HG03520 (cell line): ENCODE measurements at regions not wholly inside any gene's neighbourhood (a gene's known extent, or its start where the extent isn't known, plus 50 kb on each side); places are given as distances from the start of the nearest gene placed in this dataset.
"Not testable (repeated sequence)": the region's sequence is repeated elsewhere in the genome, so short reads cannot be mapped to it uniquely, and the experiment has no call there.

Experiments used
- ATAC-seq: cut with Tn5 transposase; IDR thresholded peaks from one replicate; pipeline ENCODE4 v1.9.1; 2021; ENCODE audit warnings: mild to moderate bottlenecking, moderate library complexity; ENCODE audit not compliant: unreplicated experiment

DNA sequence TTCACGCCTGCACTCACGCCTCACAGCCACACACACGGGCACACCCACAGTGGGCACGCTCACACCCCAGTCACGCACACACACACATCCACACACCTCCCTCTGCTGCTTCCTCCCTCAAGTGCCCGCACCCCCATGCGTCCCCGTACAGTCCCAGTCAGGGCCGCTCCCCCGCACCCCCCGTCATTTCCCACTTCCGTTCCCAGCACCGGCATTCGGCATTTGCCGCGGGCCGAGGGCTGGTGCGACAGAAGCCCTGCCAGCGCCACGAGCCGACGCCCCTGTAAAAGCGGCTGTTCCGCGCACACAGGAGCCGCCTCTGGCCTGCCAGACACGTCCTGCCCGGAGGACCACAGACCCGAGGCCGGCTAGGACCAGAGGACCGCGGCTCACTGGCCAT is 4428.0 kb upstream of the TPTE start:
- not testable (repeated sequence) for ATAC-seq

DNA sequence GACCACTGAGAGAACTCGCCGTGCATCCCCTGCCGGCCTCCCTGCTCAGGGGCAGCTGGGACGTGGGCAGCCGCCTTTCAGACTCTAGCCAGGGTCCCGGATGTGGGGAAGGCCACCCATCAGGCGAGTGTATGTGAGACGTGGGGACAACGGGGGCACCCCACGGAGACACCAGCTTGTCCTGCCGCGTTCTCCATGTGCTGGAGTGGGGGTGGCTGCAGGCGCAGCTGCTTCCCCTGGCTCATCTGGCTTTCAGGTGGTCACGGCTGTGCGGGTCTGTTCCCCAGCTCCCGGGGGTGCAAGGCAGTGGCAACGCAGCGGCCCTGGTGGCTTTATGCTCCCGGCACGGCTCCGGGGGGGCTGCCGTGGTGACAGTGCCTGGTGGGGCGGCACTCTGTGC is 4427.5 kb upstream of the TPTE start:
- ATAC-seq = not testable (repeated sequence)

DNA sequence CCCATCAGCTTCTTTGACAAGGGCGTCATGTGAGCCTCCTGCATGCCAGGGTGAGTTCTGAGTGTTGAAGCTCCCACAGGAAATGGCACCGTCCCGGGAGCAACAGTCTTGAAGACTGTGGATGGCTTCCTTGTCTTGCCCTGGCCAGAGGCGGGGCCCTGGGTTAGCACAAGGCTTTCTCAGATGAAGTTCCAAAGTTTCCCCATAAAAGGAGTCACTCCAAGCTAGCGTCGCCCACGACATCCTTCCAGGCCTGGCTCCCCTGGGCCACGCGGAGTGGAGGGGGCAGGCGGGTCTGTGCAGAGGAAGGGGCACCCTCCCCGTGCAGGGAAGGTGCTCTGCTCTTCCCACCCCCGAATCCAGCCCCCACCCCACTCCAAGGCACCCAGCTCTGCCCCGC is 4426.1 kb upstream of the TPTE start:
- ATAC-seq = not testable (repeated sequence)

DNA sequence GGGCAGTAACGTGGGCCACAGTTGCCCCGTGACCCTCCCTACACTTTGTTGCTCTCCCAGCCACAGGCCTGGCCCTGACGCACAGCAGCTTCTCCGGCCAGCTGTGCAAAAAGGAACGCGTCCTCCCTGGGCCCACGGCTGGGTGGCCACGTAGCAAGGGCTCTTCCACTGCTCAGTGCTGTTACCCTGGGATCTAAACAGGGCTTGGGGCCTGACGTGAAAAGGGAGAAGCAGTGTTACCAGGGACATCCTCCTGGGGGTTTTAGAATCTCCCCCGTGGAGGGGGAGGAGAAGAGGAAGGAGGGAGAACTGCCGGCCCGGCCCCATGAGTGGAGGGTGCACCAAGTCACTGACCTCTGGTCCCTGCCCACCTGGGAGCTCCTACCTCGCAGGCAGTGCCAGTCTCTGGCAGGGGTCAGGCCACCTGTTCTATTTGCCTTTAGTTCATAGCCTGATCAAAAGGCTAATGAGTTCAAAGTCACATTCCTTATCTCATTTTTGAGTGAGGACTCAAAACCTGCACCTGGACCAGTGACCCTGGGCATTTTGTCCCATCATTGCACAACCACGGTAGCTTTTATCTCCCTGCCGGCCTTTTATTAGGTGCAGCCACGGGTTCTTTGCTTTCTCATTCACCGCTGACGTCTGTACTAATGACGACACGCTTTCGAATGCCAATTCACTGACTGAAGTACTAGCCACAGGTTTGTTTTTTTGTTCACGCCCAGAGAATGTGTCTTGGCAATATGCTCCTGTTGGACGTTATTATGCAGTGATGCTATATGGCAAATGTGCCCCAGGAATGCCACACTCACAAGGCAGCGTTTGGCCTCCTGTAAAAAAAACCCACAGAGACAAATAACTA is 4424.6 kb upstream of the TPTE start:
- not testable (repeated sequence) for ATAC-seq

DNA sequence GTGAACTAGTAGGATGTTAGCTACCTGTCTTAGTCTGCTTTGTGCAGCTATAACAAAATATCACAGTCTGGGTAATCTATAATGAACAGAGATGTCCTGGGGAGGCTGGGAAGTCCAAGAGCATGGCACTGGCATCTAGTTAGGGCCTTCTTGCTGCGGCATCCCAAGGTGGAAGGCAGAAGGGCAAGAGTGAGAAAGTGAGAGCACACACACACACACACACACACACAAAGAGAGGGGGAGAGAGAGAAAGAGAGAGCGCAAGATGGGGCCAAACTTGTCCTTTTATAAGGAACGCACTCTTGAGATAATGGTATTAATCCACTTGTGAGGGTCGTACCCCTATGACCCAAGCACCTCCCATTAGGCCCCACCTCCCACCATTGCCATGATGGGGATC is 4423.6 kb upstream of the TPTE start:
- ATAC-seq = not testable (repeated sequence)

DNA sequence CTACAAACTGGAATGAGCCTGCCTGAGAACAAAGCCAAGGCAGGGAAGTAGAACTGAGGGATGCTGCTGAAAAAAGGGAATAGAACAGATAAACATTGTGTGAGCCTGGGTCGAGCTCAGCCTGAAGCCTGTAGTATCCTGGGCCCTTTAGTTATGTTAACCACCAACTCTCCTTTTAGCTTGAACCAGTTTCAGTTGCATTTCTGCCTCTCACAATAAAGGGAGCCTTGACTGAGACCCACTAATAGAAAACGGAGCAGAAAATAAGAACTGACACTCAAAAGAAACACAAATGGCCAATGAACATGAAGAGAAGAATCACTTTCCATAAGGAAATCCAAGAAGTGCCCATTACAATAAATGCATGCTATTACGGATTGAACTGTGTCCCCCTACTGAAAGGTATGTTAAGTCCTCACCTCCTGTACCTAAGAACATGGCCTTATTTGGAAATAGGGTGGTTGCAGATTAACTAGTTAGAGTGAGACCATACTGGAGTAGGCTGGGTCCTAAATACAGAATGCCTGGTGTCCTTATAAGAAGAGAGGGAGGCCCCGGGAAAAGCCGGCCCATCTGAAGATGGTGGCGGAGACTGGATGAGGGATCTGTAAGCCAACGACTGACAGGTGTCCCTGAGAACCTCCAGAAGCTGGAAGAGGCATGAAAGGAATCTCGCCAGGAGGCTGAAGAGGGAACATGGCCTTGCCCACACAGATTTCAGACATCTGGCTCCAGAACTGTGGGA is 4423.0 kb upstream of the TPTE start:
- ATAC-seq = not testable (repeated sequence)

DNA sequence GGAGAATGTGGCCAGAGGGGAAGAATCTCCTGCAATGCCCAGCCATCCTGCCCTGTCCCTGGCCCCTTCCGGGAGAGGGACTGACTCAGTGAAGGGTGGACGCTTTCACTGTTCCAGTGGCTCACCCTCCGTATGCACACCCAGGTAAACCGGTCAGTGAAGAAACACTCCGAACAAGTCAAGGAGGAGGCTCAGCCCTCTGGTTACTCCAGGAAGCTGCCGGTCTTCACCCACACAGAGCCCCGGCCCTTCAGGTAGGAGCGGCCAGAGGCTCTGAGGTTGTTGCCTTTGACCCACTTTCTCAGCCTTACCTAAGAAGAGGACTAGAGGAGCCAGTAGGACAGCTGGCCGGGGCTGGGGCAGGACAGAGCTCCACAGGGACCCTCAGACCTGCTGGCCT is 4419.8 kb upstream of the TPTE start:
- ATAC-seq = not testable (repeated sequence)

DNA sequence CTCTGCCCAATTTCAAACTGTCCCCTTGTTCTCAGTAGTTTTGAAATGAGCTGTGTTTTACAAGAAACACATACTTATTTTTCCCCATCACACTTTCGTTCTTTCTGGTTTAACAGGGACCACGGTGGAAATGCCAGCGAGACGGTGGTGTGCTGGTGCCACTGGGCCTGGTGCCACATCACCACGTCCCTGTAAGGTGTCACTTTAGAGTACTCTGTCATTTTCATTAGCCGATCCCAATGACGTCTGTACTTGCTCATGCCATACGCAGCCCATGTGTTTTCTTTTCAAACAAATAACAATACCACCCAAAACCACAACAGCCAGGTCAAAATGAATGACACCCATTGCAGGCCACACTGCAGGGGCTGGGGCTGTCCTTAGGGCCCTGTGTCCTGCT is 4416.8 kb upstream of the TPTE start:
- ATAC-seq = not testable (repeated sequence)

DNA sequence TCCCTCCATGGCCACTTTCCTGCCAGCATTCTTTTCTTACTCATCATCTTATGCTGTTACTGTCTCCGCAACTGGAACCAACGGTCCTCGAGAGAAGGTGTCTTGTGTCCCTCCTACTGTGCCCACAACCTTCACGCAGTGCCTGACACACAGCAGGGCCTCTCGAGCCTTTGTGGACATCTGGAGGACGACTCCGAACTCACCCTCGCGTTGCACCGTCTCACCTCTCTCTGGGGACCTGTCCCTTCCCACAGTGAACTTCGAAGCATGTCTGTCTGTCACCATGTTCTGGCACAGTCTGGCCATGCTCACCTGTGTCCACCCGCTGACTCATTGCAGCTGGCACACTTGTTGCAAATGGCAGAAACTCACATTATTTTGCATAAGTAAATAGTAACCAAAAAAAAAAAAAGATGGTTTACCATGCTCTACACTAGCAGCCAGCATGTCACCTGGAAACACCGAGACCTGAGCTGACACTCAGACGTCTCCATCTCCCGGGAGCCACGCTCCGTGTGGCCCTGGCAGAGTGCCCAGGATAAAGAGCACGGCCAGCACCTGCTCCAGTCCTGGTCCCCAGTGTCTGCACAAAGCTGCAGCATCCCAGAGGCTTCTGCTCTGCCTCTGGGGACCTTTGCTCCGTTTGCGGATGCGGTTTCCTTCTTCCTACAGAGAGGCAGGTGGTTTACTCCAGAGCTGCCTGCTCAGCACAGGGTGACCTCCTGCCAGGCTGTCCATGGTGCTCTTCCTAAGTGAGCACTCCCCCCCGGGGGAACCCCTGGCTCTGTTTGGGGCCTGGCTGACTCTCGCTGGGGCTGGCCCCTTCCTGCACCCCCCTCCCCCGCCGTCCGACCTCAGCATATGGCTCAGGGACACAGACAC is 4414.5 kb upstream of the TPTE start:
- ATAC-seq = not testable (repeated sequence)

DNA sequence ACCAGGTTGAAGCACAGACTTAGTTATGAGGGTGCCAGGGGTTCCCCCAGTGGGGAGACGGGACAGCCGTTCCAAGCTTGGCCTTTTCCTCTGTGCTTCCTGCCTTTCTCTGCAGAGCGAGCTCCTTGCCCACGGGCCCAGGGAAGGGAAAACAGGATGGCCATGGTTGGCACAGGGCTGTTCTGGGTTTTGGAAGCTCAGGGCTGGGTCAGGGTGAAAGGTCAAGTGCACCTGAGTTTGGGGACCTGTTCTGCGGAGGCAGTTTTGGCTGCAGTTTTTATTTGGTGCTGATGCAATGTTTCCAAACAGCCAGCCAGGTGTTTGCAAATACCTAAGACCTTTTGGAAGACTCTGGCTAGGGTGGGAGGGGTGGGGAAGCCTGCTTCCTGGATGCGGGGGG is 4412.5 kb upstream of the TPTE start:
- ATAC-seq = not testable (repeated sequence)

DNA sequence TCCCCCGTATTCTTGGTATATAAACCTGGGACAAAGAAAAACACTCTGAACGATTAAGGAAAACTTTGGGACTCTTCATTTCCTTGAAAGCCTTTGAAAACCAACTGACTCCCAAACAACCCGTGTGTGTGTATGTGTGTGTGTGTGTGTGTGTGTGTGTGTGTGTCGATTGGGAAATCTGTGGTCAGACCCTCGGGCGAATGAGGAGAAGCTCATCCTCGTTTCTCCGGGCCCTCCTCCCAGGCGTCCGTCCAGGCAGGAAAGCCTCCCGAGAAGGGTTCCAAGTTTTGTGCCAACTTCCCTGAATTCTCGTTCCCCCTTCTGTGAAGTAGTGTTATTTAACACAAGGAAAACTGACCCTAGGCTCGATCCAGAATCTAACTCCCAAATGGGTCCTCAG is 4411.6 kb upstream of the TPTE start:
- ATAC-seq = not testable (repeated sequence)

DNA sequence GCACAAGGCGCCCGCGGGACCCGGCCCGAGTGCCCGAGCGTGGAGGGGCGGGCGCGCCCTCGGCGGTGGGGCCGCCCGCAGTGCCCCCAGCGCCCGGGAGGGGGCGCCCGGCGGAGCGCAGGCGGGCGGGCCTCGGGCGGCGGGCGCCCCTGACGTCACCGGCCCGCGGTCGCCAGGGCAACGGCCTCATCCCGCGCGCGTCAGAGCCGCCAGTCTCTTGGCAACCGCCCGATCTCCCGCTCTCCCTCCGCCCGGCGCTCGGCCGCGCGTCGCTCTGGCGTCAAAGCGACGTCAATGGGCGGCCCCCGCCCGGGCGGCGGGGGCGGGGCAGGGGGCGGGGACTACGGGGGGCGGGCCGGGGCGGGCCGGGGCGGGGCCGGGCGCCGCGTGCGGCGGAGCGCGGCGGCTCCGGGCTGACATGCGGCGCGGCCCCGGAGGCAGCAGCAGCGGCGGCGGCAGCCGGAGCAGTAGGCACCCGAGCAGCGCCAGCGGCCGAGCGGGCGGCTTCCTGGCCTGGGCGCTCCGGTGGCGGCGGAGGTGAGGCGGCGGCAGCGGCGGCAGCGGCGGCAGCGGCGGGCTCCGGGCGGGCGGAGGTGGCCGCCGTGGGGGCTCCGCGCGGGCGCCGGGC is 4410.6 kb upstream of the TPTE start:
- peak; percentile 81 for ATAC-seq

DNA sequence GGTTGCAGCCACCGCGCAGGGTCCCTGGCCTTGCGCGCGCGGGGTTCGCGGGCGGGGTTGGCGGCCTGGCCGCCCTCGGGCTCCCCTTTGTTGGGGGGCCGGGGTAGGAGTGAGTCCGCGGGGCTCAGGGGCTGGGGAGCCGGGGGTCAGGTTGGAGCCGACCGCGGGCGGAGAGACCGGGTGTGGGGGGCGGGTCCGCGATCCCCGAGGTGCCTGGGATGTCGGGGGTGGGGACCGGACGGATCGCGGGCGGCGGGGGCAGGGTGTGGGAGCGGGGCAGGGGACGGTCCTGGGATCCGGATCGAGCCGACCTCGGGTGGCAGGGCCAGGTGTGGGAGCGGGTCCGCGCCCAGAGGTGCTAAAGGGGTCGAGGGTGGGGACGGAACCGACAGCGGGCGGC is 4410.0 kb upstream of the TPTE start:
- ATAC-seq = not testable (repeated sequence)

DNA sequence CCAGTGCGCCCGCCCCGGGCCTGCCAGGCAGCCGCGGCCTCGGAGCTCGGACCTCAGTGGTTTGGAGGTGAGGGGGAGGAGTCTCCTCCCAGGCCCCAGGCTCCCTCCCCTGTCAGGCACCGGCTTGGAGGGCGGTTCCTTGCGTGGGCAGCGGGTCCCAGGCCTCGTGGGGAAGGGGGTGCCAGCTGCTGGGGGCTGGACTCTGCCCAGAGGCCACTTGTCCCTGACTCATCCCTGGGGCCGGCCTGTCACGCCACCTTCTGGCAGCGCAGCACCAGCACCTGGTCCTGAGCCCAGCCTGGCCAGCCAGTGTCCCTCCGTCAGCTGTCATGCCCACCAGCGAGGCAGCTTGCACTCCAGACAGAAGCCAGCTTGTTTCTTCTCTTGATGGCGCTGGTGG is 4403.0 kb upstream of the TPTE start:
- ATAC-seq = not testable (repeated sequence)

DNA sequence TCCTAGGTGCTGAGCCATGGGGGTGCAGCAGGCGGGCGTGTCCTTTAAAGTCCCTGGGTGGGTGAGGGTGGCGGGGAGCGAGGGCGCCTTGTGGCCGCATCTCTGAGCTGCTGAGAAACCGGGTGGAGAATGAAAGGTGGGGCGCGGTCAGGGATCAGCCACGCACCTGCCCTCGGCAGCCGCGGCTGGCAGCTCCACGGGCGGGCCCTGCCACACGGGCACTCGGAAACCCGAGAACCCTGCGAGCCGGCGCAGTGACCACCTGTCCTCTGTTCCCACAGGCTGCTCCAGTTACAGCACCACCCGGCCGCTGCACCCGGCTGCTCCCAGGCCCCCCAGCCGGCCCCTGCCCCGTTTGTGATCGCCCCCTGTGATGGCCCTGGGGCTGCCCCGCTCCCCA is 4400.5 kb upstream of the TPTE start:
- not testable (repeated sequence) for ATAC-seq

DNA sequence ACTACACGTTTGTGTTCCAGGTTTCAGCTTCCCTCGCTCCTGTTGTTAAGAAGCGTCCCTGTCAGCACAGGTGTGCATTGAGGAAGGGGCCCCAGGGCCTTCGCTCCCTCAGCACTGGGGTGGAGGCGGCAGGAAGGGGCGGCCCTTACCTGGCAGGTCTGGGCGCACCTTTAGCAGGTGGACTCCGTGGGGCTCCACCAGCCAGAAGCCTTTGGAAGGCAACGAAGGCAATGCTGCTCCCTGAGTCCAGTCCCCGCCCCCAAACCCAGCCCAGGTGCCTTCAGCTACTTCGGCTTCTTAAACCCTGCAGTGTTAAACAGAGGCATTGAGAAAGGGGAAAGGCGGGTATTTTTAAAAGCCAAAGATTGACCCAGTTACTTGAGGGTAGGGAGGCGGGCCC is 4398.8 kb upstream of the TPTE start:
- ATAC-seq = not testable (repeated sequence)

DNA sequence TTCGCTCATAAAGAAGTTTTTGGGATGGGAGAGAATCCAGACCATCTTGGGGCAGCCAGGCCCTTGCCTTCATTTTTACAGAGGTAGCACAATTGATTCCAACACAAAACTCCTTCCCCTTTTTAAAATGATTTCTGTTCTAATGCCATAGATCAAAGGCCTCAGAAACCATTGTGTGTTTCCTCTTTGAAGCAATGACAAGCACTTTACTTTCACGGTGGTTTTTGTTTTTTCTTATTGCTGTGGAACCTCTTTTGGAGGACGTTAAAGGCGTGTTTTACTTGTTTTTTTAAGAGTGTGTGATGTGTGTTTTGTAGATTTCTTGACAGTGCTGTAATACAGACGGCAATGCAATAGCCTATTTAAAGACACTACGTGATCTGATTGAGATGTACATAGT is 4398.2 kb upstream of the TPTE start:
- not testable (repeated sequence) for ATAC-seq

DNA sequence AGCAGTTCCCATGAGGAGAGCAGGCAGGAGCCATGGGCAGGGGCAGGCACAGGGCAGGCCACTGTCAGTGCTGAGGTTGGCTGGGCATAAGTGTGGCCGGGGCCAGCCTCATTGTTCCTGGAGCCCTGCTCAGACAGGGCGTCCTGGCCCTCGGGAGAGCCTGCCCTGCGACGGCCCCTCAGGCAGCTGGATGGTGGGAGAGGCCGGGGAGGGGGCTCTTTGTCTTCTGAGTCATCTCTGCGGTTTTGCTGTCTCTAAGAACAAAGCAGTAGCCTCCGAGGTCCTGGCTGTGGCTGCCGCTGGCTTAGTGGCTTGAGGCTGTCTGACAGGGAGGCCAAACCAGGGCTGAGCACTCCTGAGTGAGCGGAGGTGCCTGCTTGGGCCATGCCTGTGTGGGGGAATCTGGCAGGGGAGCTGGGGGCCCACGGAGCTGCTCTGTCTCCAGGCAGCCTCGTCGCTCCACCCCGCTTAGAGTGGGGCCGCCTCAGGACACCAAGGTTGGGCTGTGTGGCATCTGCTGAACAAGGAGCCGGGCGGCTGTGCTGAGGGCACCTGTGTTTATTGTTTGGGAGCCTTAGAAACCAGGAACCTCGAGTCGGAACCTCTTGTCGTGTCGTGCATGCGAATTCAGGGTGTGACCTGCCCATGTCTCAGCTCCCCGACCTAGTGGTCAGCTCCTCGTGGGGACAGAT is 4395.7 kb upstream of the TPTE start:
- not testable (repeated sequence) for ATAC-seq

DNA sequence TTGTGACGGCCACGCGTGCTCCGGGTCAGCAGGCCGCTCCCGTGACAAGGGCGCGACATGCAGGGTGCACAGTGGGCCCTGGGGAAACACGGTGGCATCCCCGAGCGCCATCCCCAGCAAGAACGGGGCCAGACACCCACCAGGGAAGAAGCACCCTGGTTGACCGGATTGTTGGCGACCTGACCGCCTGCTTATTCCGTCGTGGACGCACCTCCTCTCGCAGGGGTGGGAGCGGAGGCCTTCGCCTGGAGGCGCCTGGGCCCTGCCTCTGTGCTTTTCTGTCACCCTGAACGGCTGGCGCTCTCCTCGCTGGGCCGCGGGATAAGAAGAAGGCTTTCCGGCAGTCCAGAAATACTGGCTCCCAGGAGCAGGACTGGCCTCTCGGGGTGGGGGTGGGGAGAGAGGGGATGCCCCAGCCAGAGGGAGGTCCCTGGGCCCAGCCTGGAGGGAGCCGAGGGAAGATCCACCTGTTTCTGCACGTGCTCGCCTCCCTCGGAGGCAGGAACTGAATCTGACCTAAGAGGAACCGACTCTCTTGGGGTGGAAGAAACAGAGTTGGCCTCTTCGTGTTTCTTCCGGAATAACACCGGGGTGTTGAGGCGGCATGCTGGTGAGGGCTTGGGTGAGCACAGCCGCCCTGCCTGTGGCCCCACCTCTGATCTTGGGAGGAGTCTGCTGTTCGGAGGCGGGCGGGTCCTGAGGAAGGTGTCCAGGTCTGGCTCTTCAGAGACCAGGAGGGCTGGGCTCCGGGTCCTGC is 4394.2 kb upstream of the TPTE start:
- ATAC-seq = not testable (repeated sequence)
